ENCODE measurements at regions not wholly inside any gene's neighbourhood (a gene's known extent, or its start where the extent isn't known, plus 50 kb on each side); places are given as distances from the start of the nearest gene placed in this dataset.
"Not testable (repeated sequence)": the region's sequence is repeated elsewhere in the genome, so short reads cannot be mapped to it uniquely, and the experiment has no call there.

DNA sequence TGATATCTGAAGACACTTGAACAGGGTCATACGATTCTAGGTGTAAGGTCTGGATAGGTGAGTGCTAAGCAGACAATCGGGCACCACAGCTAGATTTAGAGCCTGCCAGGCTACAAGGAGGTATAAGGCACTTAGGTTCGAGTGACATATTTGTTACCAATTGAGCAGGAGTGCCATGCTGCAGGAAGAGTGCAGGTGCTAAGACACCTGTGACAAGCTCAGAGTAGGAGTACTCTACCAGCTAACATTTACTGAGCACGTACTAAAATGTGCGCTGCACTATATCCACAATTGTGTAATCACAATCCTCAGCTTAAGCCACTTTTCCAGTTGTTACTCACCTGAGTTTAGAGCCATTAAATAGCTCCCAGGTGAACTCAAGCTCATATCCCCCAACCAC, 227.8 kb upstream of the MOCS1 start:
- DNase-seq (ENCODE audit: low read depth in 2 of 3, low spot score in 2 of 3), result no peak

DNA sequence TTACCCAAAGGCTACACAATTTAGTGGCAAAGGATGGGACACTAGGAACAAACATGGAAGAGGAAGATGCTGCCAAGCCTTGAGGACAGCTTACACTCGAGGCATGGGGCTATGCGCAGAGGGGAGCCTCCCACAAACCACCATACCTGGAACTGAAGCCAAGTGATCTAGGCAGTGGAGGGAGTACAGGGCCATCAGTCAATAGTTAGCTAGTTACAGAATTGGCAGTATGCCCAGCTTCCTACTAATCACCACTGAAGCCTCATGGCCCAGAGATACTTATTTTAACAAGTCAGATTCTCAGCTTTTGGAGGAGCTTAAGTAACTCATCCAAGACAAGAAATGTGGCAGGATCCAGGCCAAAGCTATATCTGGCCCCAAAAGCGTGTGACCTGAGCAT, 226.6 kb upstream of the MOCS1 start:
- DNase-seq (ENCODE audit: low read depth in 2 of 3, low spot score in 2 of 3), result no peak

DNA sequence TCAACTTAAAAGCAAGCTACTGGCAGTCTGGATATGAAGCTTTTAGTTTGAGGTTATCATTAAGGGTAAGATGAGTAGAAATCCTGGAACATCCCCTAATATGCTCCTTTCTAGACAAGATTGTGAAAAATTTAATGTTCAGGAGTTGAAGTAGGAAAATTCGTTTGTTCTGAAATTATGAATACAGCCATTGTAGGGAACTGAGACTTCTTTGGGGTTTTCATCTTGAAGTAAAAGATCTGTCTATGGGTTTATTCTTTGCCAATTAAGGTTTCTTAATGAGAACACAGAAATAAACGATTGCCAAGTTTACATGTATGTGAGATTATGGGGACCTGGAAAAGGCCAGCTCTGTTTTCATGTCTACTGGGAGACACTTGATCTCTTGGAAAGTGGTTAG, 225.6 kb upstream of the MOCS1 start:
- DNase-seq (ENCODE audit: low read depth in 2 of 3, low spot score in 2 of 3), result no peak

DNA sequence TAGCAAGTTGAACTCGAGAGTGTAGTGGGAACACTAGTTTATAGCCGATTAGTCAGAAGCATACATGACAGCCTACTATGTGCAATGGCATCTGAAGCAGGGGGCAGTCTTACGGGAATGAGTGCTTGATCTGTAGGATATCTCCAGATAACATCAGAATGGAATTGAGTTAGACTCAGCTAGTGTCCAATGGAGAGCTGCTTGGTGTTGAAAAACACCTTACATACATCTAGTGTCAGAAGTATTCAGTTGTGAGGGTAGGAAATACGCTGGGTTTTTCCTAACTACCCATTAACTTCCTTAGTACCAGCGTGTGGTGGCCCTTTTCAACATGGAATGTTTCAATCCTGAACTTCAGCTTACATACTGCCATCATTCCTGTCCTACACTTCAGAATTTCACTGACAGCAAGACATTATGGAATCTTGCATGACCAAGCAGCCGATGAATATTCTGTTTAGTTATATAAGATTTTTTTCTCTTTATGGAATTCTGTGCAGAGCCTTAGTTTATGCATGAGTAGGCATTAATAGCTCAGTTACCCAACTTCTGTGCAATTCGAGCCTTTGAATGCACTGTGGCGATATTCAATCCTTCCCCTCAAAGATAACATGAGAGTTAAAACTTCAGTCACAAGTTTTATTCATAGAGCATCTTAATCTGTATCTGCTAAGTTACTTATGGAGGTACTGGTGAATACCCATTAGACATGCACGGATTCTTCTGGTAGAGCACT, 218.6 kb upstream of the MOCS1 start:
- no peak for DNase-seq (ENCODE audit: low read depth in 2 of 3, low spot score in 2 of 3)

DNA sequence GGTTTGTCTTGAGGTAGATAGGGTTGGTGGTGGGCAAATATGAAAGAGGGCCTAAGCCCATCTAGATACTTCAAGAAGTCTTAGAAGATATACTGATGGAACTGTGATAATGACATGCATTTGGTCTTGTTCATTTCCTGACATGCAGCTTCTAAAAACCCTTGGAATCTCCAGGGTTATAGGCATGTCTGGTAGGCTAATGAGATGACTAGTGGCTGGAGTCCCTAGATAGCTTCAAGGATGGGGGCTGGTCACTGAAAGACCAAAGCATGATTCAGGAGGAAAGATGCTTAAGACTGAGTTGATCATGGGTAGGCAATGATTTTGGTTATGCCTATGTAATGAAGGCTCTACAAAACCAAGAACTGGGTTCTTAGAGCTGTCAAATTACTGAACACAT, 217.9 kb upstream of the MOCS1 start:
- DNase-seq (ENCODE audit: low read depth in 2 of 3, low spot score in 2 of 3), result no peak

DNA sequence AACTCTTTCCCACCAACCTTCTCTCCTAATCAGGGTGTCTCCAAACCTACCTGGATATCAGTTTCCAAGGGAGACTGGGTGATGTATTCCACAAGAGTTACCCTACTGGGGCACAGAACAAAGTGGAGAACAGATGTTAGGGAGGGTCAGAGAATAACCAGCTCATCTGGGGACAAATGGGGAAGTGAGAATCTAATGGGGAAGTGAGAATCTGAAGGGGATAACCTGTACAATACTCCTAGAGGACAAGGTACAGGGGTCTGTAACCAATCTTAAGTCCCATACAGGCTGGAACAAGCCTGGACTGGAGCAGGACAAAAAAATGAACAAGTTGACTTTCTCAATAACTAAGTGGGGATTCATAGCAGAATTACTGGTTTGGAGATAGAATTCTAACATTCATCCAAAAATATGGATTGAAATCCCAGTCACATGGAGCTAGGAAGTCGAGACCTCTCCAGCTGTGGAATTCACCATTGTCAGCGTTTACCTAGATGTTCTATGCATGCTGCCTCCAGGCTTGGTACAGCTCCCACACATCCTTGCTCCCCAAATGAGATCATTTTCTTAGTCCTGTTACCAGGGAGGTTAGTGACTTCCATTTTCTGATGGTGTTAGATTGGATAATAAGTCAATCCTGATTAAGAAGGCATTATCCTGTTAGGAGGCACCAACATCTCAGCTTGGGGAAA, 214.8 kb upstream of the MOCS1 start:
- no peak for DNase-seq (ENCODE audit: low read depth in 2 of 3, low spot score in 2 of 3)

DNA sequence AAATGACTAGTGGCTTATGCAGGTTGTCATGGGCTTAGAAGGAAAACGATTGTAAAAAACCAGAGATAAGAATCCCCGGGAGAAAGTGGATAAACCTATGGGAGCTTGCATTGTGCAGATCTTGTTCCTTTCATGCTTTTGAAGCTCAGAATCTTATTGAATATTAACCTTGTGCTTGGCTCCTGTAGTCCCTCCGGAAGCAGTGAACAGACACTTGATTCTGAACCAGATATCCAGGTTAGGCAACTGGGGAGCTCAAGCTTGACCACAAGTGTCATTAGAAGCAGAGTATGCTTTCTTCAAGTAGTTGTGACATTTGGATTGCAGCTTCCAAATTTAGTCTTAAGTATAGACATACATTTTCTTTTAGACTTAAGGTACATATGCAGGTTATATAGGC, 212.6 kb upstream of the MOCS1 start:
- no peak for DNase-seq (ENCODE audit: low read depth in 2 of 3, low spot score in 2 of 3)

DNA sequence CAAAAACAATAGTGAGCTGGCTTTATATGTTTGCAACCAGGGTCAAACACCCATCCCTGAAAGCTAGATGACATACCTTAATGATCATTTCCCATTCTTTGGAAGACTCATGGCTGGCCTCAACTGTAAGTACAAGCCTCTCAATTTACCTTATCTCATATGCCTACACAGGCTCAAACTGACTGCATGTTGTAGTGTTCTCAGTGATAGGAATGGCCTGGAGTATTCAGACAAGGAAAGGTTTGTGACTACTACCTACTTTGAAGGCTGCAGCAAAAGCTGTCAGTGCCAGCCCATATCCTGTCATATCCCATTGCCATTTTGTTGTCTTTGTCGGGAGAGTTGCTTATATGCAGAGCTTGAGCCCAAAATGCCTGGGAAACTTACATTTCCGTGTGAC, 205.2 kb upstream of the MOCS1 start:
- DNase-seq (ENCODE audit: low read depth in 2 of 3, low spot score in 2 of 3), result no peak

DNA sequence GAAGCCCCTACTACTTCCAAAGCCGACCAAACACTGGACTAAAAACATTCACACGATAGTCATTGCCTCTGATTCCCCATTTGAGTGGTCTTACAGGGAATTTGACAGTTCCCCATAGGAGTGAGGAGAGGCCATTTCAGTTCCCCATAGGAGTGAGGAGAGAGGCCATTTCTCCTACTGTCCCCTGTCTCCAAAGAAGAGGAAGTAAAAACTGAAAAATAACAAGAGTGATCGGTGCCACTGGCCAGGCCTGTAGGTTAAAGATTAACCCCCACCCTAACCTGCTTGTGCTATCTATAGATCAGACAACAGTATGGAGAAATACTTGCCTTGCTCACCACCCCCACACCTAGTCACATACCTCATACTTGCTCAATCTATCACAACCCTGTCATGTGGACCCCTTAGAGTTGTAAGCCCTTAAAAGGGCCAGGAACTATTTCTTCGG, 204.0 kb upstream of the MOCS1 start:
- DNase-seq (ENCODE audit: low read depth in 2 of 3, low spot score in 2 of 3), result no peak

DNA sequence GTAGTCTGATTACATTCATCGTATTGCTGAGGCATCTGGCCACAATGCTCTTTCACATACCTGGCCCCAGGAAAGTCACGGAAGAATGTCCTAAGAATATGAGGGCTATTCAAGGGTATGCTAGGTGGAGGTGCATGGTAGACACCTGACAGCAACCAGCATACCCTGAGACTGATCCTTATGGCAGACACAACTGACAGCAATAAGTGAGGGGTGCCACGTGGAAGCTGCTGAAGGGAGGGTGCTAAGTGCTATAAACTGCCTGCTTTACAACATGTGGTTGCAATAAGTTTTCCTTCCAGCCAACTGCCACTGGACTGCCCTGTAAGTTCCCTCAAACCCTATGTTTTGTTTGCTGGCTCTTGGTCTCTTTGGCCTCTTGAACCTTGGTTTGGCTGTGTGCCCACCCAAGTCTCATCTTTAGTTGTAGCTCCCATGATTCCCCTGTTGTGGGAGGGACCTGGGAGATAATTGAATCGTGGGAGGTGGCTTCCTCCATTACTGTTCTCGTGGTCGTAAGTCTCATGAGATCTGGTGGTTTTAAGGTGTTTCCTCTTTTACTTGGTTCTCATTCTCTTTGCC, 201.3 kb upstream of the MOCS1 start:
- DNase-seq (ENCODE audit: low read depth in 2 of 3, low spot score in 2 of 3), result no peak

DNA sequence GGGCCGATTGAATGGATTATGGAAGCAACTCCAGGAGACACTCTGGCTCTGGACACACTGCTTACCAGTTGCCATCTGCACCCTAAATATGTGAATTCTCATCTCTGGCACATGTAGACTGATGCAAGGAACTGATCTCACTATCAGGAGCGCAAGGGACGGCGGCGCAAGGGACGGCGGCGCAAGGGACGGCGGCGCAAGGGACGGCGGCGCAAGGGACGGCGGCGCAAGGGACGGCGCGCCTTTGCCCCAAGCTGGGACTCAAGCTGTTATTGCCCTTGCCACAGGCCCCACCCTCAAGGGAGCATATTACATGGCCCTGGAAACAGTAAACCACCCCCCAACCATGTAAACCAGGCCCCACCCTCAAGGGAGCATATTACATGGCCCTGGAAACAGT, 199.7 kb upstream of the MOCS1 start:
- DNase-seq (ENCODE audit: low read depth in 2 of 3, low spot score in 2 of 3), result not testable (repeated sequence)

DNA sequence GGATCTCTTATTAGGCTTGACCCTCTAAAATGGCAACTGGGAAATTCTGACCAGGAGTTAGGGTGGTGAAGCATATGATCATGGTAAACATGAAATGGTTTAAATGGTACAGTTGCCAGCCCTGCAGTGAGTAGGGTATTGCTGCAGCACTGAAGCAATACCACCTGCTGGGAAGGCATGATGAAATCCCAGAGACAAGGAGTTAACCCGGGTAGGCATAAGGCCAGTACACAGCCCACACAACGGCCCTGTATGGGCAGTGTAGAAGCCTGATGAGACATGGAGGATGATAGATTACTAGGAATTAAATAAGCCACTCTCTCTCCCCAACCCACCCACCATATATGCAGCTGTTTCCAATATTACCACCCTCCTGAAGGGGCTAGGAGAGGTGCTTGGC, 197.4 kb upstream of the MOCS1 start:
- DNase-seq (ENCODE audit: low read depth in 2 of 3, low spot score in 2 of 3), result no peak

DNA sequence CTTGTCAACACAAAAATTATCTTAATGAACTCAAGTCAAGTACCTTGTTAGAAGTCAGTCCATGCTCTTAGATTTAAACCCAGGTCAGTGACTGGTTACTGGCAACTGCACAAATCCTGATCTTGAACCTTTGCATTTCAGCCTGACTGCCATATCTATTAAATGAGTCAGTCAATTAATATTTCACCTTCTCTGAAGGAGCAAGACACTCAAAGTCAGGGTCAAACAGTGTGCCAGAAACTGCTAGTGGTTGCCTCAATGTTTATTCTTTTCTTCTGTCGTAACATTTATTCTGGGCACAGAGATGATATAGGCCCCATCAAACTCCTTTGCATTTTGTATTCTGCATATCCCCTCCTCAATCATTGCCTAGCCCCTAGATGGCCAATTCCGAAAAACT, 193.9 kb upstream of the MOCS1 start:
- no peak for DNase-seq (ENCODE audit: low read depth in 2 of 3, low spot score in 2 of 3)

DNA sequence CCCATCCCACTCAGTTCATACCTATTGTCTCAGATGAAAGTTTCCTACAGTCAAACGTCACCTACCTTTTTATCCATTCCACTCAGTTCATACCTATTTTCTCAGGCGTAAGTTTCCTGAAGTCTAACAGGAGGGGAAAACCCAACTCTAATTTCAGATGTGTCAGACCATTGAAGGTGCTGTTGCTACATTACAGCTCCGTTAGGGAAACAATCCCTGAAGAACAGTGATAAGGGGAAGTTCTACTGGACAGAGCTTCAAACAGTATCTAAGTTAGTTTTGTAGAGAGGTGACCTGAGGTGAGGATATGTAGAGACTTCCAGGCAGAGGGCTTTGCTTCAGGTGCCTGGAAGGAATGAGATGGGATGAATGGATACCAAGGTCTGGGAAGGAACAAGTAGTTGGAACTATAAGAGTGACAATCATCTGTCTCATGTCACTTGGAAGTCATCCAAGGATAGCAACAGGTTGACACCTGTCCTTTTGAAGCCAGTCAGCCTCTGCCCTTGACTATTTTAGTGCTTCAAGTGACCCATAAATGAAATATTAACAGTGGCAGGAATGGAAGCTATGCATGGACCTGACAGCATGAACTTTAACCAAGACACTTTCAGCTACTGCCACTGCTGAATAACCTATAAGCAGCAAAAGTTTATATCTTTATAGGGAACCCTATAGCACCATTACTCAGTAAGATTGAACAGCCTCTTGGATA, 191.6 kb upstream of the MOCS1 start:
- no peak for DNase-seq (ENCODE audit: low read depth in 2 of 3, low spot score in 2 of 3)

DNA sequence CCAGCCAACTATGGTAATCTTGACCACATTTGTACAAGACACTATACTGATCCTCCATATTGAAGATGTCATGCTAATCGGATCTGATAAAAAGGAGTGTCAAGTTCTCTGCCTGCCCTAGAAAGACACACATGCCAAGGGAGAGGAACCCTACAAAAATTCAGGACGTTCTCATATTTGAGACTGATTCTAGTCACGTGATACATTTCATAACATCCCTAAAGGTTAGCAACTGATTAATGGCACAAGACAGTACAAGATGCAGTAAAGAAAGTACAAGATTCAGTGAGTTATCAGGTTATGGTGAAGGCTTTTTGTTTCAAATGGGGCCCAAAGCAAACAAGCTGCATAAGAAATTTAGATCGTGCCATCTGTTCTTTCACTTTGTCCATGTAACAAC, 190.7 kb upstream of the MOCS1 start:
- DNase-seq (ENCODE audit: low read depth in 2 of 3, low spot score in 2 of 3), result no peak

DNA sequence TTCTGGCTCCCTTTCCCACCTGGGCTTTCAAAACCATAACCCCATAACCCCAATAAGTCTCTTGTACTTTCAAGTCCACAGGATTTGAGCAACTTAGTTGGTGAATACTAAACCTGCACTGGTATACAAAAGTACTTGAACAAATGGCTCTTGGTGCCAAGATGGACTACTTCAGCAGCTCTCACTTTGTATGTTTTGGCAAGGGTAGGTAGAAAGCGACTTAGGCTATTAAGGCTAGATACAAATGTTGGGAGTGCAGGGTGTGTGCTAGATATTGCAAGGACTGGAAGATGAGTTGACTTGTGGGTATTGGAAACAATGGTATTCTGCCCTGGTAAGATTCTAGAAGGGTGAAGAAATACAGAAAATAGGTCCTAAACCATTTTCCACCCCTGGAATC, 182.6 kb upstream of the MOCS1 start:
- no peak for DNase-seq (ENCODE audit: low read depth in 2 of 3, low spot score in 2 of 3)

DNA sequence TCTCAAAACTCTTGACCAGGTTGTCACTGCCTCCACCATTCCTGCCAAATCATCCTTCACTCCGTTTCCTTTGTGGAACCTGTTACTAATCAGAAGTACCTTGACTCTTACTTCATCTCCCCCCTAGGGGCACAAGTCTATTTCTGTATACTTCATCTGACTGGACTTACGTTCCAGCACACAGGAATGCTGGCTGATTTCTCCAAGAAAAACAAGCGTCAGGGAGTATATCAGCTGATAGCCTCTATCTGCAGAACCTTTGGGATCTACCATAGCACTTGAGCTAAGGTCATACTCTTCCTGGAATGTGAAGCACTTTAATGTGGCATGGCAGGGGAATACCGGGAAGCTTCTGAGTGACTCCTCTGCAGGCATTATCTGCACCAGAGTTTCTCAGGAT, 178.1 kb upstream of the MOCS1 start:
- no peak for DNase-seq (ENCODE audit: low read depth in 2 of 3, low spot score in 2 of 3)

DNA sequence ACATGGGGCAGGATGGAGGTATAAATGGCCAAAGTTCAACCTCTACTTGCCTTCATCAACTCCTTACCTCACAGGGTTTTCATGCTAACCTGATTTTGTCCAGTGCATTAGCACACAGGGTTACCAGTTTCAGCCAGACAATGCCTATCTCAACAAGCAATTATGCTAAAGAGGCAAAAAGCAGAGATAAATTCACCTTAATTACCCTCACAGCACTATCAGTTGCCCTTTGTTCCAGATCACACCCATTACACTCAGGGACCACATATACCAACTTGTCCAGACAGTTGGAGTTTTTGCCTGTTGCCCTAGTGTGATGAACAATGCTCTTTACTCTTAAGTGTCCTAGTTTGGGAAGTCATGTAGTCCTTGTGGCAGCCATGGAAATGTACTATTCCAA, 174.5 kb upstream of the MOCS1 start:
- no peak for DNase-seq (ENCODE audit: low read depth in 2 of 3, low spot score in 2 of 3)

DNA sequence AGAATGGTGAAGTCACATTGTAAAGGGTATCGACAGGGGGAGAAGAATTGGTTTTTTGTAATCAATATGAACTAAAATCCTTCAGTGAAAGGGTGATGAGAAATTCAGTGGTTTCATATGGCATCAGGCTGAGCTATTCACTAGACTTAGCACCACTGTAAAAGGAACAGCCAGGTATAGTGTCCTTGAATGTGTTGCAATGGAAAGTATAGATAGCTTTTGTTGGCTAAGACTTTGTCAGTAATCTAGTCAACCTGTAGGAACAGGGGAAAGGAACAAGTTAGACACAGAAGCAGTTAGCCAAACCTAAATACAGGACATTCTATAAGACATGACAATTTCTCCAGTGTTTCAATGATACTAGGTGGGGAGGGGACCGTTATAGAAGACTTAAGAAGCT, 172.6 kb upstream of the MOCS1 start:
- no peak for DNase-seq (ENCODE audit: low read depth in 2 of 3, low spot score in 2 of 3)

DNA sequence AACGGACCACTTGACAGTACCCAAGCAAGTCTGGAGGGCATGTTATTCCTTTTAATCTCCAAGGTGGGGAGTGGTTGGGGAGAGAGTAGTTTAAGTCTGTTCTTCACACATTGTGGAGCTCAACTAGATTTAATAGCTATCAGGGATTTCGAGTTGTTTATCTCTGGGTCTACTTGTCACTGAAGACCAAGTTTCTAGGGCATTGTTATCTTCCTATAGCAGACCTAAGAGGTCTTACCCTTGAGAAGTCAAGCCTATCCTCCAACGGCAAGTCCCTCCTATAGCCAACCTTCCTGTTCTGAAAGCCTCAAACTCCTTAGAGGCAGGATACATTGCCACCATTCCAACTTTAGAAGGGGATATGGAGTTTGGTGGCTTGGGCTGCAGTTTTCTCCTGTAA, 164.5 kb upstream of the MOCS1 start:
- no peak for DNase-seq (ENCODE audit: low read depth in 2 of 3, low spot score in 2 of 3)

DNA sequence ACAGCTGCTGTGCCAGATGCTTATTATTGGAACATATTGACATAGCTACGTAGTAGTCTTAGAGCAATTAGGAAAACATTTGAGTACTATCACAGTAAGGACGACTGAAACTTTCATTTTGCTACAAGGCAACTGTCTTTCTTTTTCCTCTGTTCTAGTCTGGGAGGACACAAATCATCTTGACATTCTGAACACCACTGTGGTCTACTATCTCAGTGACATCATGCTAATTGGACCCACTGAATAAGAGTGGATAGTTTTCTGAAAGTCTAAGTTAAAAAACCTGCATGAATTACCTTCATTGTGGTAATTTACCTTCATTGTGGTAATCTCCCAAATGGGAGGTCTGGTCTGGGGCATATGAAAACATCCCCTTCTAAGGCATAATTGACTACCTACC, 163.3 kb upstream of the MOCS1 start:
- no peak for DNase-seq (ENCODE audit: low read depth in 2 of 3, low spot score in 2 of 3)
